Astrocyte of the cerebellum (primary cell): ENCODE measurements at regions not wholly inside any gene's neighbourhood (a gene's known extent, or its start where the extent isn't known, plus 50 kb on each side); places are given as distances from the start of the nearest gene placed in this dataset.

Experiments
- DNase-seq: peaks from one replicate; pipeline ENCODE4 v3.0.0-alpha.2; 2011; ENCODE audit warnings: low read depth
- H3K4me3 ChIP-seq: 2 replicates; pipeline ENCODE4 v1.5.1; 2011; ENCODE audit warnings: mild to moderate bottlenecking, low read depth, low read length, moderate library complexity
- in situ Hi-C: cut with HindIII; loops from 2 replicates; pipeline ENCODE4 v1.10.0; 2017; ENCODE audit warnings: low sequenced_read_pairs
- TF ChIP-seq, protein P1 (sequence below): IDR thresholded peaks from 2 replicates; pipeline ENCODE4 v1.5.1; 2012; ENCODE audit warnings: low read length, low read depth, moderate library complexity, mild to moderate bottlenecking; ENCODE audit errors: missing control alignments

- H3K4me3 ChIP-seq: no peak overlapping the region
- TF ChIP-seq, protein P1, sequence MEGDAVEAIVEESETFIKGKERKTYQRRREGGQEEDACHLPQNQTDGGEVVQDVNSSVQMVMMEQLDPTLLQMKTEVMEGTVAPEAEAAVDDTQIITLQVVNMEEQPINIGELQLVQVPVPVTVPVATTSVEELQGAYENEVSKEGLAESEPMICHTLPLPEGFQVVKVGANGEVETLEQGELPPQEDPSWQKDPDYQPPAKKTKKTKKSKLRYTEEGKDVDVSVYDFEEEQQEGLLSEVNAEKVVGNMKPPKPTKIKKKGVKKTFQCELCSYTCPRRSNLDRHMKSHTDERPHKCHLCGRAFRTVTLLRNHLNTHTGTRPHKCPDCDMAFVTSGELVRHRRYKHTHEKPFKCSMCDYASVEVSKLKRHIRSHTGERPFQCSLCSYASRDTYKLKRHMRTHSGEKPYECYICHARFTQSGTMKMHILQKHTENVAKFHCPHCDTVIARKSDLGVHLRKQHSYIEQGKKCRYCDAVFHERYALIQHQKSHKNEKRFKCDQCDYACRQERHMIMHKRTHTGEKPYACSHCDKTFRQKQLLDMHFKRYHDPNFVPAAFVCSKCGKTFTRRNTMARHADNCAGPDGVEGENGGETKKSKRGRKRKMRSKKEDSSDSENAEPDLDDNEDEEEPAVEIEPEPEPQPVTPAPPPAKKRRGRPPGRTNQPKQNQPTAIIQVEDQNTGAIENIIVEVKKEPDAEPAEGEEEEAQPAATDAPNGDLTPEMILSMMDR: no peak
- no peak for DNase-seq
- in situ Hi-C loops: no loop called here
Observed at GRCh38 chr9:130766021-130766926, 68.8 kb upstream of the ABL1 start.

DNA sequence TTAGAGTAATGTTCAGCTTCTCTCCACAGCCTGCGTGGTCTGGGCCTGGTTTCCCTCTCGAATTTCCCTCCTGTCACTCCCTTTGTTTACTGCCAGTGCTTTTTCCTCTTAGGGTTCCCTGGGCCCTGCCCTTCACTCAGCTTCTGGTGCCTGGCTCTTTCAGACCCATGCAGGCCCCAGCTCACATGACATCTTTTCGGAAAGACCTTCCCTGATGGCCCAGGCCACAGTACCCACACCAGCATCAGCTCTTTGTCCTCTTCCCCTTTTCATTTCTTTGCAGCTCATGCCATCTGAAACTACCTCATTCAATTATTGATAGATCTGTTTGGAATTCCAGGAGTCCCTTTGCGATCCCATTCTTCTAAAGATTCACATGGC lies 68.1 kb upstream of the ABL1 start:
- in situ Hi-C loops: no loop called here

GRCh38 chr9:130768265-130768664 lies 66.8 kb upstream of the ABL1 start:
- TF ChIP-seq, protein P1: no peak
- no peak overlapping the region for H3K4me3 ChIP-seq
- in situ Hi-C loops: no loop called here
- no peak for DNase-seq

More for the DNA sequence above, 68.1 kb upstream of the ABL1 start:
- TF ChIP-seq, protein P1: no peak
- no peak for DNase-seq
- H3K4me3 ChIP-seq: no peak overlapping the region

DNA sequence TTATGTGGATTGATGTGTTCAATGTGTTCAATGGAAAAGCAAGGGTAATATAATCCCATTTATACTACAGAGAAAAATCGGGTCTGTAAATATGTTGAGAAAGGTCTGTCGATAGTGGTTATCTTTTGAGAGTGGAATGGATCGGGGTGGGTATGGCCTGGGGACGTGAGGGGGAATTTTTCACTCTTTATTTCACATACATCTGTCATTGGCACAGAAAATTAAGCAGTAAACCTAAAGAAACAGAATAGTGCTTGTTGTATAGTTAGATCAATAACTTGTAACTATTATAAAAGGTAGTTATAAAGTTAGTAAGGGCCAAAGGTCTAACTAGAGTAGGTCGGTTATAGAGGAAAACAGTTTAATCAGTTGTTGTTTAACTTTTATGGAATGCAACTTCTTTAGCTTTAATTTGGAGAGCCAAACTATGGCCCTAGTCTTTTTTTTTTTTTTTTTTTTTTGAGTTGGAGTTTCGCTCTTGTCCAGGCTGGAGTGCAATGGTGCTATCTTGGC lies 66.1 kb upstream of the ABL1 start:
- in situ Hi-C loops: no loop called here
- TF ChIP-seq, protein P1: no peak
- H3K4me3 ChIP-seq: no peak overlapping the region
- no peak for DNase-seq

- no peak for DNase-seq
- TF ChIP-seq, protein P1: no peak
- no peak overlapping the region for H3K4me3 ChIP-seq
- in situ Hi-C loops: no loop called here
Observed at GRCh38 chr9:130770093-130770492, 65.0 kb upstream of the ABL1 start.

DNA sequence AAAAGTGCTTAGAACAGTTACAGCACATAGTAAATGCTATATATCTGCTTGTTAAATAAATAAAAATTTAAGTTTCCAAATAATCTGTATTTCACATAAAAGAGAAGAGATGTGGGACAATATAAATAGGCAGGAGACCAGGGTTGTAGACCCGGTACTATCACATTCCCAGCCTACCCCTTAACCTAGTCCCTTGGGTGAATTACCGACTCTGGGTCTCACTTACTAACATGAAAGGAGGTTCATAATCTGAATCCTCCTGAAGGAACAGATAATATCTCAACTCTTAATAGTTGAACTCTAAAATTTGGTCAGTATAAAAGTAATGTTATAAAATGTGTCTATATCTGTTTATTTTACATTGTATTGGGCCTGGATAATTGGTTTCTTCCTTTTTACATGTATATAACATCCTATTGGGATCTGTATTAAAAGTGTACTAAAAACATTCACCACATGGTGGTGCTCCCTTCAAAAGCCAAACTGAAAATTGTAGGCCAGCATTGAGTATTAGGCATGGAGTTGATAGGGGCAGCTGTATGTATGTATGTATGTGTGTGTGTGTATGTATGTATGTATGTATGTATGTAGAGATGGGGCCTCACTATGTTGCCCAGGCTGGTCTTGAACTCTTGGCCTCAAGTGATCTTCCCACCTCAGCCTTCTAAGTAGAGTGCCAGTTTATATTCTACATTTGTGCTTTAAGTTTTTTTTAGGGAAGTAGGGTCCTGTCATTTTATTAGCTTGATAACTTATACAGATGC lies 64.2 kb upstream of the ABL1 start:
- in situ Hi-C loops: no loop called here
- no peak overlapping the region for H3K4me3 ChIP-seq
- TF ChIP-seq, protein P1: peak; percentile 58
- DNase-seq: peak; percentile 70
